Small intestine (tissue), 7 donors: ENCODE measurements at regions not wholly inside any gene's neighbourhood (a gene's known extent, or its start where the extent isn't known, plus 50 kb on each side); places are given as distances from the start of the nearest gene placed in this dataset.

Experiments used
- DNase-seq, 2 donors: peaks; one replicate each; pipeline versions ENCODE4 v3.0.0 to v3.0.0-alpha.2; 2013
- FAIRE-seq: peaks from 2 replicates; lab custom pipeline; 2012; peaks lifted over from hg19 to GRCh38; lab: Jason Lieb, UNC
- H3K27ac ChIP-seq, 3 donors: one replicate each; pipeline ENCODE4 v1.5.1; 2013; ENCODE audit warnings: low read length in 2 of 3, mild to moderate bottlenecking in 2 of 3, control low read depth in 1 of 3, inconsistent platforms in 1 of 3, low read depth in 1 of 3, moderate library complexity in 1 of 3
- H3K27me3 ChIP-seq, 3 donors: one replicate each; pipeline ENCODE4 v1.6.1; 2013; ENCODE audit warnings: low read length in 3 of 3, inconsistent platforms in 1 of 3; ENCODE audit not compliant: control insufficient read depth in 3 of 3, insufficient read depth in 3 of 3
- H3K36me3 ChIP-seq, 3 donors: one replicate each; pipeline ENCODE4 v1.6.1; 2013; ENCODE audit warnings: low read length in 3 of 3, inconsistent platforms in 1 of 3, low read depth in 1 of 3, mild to moderate bottlenecking in 1 of 3, moderate library complexity in 1 of 3; ENCODE audit not compliant: control insufficient read depth in 3 of 3, insufficient read depth in 2 of 3
- H3K4me1 ChIP-seq, 3 donors: one replicate each; pipeline ENCODE4 v1.6.1; 2013; ENCODE audit warnings: low read length in 2 of 3, inconsistent platforms in 1 of 3, low read depth in 1 of 3, mild to moderate bottlenecking in 1 of 3, moderate library complexity in 1 of 3; ENCODE audit not compliant: control insufficient read depth in 3 of 3, insufficient read depth in 2 of 3
- H3K4me3 ChIP-seq, 3 donors: one replicate each; pipeline ENCODE4 v1.5.1; 2013; ENCODE audit warnings: low read length in 3 of 3, control low read depth in 1 of 3, inconsistent platforms in 1 of 3, low read depth in 1 of 3, mild to moderate bottlenecking in 1 of 3, moderate library complexity in 1 of 3
- H3K9me3 ChIP-seq, 2 donors: one replicate each; pipeline ENCODE4 v1.6.1; 2013; ENCODE audit warnings: low read depth in 1 of 2, low read length in 1 of 2; ENCODE audit not compliant: control insufficient read depth in 2 of 2, insufficient read depth in 1 of 2
- WGBS, 3 donors: extraction: QIAGEN DNeasy Blood & Tissue Kit; methylation state at CpG; one replicate each; pipeline ENCODE4 v1.1.7; 2013; 5-methylcytosine and 5-hydroxymethylcytosine counted together
- donor health status: healthy with polysubstance abuse.
- donor health status: control.
- donor health status: control.
- donor health status: Bipolar disorder and iron deficiency.
- donor health status: healthy.

DNA sequence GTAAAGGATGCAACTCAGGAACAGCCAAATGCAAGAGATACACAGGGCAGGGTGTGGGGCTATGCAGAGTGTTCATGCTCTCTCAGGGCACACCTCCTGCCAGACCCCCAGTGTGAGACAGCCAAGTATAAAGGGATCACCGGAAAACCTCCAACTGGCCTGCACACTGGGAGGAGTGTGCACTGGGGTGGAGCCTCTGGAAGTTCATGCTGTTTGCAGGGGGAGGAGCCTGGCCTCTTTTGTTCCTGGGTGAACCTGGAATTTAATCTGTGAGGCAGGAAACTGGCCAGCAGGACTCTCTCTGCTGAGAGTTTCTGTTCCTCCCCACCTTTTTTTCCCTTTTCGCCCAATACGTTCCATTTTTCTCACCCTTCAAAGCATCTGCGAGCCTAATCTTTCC lies 204.1 kb downstream of the WNT5A start:
- Histone ChIP-seq H3K27me3 (no peaks in the 10 kb centered on the region), H3K9me3 (no peaks in the 10 kb centered on the region), H3K27ac (no peak overlapping the region), H3K4me1 (no peaks in the 10 kb centered on the region), H3K4me3 (no peak overlapping the region), H3K36me3 (no peaks in the 10 kb centered on the region)
- no peak for FAIRE-seq
- 80 to 92% (median 82%) methylated on average over 4 of the region's 4 CpGs for WGBS, 3 donors
- no peak for DNase-seq

DNA sequence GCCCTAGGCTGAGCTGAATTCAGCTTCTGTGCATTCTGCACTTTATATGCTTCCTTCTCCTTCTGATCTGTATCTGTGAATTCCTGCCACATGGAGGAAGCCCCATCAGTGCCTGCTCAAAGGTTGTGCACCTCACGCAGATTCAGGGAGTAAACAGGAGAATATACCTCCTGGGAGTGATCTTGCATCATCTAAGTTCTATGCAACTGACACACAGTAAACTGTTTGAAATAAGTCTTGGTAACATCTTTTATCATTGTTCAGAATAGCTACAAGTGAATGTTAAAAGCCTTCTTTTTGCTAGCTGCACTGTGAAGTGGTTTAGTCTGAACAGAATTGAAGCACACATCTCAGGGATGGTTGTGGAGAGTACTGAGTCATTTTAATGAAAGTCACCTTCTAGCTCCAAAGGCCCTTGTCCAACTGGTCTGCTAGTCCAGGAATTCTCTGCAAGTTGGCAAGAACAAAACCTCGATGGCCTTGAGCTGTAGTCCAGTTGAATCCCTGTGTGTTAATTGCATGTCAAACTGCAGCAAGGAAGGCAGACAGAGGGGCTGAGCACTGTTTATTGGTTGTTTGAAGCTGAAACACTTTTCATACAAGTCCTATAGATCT lies 215.0 kb downstream of the WNT5A start:
- Histone ChIP-seq H3K27ac (no peak overlapping the region), H3K9me3 (no peaks in the 10 kb centered on the region), H3K4me1 (no peaks in the 10 kb centered on the region), H3K4me3 (no peak overlapping the region), H3K36me3 (no peaks in the 10 kb centered on the region), H3K27me3 (peaks cover 0 to 2% (median 0%) of the 10 kb centered on the region in 3 donors)
- DNase-seq (no peak), FAIRE-seq (no peak)
- 60 to 75% (median 61%) methylated on average over 2 of the region's 2 CpGs for WGBS, 3 donors

DNA sequence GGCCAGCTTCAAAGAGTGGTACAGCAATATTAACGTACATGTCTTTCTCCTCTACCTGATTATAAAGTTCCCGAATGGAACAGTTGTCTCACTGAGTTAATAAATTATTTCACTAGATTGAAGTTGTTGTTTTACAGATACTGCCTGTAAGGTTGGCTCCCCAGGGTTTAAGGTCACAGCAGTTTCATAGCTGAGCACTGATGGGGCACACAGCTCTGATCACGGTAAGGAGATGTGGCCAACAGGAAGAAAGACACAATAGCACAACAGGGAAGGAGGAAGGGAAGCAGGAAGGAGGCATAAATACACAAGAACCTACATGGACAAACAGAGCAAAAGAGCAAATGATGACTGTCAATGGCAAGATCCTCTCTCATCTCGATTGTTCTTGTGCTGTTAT lies 215.6 kb downstream of the WNT5A start:
- WGBS, 3 donors, result 35 to 51% (median 39%) methylated on average over 4 of the region's 4 CpGs
- H3K4me1 ChIP-seq, result no peaks in the 10 kb centered on the region
- peaks cover 0 to 2% (median 0%) of the 10 kb centered on the region in 3 donors for H3K27me3 ChIP-seq
- H3K9me3 ChIP-seq, result no peaks in the 10 kb centered on the region
- H3K36me3 ChIP-seq, result no peaks in the 10 kb centered on the region
- H3K4me3 ChIP-seq, result no peak overlapping the region
- FAIRE-seq, result no peak
- DNase-seq, result no peak
- no peak overlapping the region for H3K27ac ChIP-seq

DNA sequence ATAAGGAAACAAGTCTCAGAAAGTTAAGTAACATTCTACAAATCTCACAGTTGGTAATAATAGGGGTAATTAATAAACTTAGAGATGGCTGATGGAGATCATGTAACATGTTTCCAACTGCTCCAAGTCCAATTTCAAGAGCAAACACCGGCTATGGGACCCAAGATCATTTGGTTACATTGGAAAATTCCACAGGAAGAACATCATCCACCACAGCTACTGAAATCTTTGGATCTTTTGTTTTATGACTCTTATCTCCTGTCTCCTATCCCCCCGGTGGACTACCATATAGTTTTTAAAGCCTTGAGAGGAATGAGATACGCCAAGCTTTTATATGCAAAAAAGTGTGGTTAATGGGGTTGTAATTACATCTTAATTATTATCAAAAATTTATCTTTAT lies 216.1 kb downstream of the WNT5A start:
- H3K4me1 ChIP-seq, result no peaks in the 10 kb centered on the region
- 26 to 42% (median 33%) methylated on average over 3 of the region's 3 CpGs for WGBS, 3 donors
- no peaks in the 10 kb centered on the region for H3K36me3 ChIP-seq
- no peak overlapping the region for H3K4me3 ChIP-seq
- no peak for FAIRE-seq
- DNase-seq, result no peak
- H3K9me3 ChIP-seq, result no peaks in the 10 kb centered on the region
- no peak overlapping the region for H3K27ac ChIP-seq
- peaks cover 0 to 2% (median 0%) of the 10 kb centered on the region in 3 donors for H3K27me3 ChIP-seq

DNA sequence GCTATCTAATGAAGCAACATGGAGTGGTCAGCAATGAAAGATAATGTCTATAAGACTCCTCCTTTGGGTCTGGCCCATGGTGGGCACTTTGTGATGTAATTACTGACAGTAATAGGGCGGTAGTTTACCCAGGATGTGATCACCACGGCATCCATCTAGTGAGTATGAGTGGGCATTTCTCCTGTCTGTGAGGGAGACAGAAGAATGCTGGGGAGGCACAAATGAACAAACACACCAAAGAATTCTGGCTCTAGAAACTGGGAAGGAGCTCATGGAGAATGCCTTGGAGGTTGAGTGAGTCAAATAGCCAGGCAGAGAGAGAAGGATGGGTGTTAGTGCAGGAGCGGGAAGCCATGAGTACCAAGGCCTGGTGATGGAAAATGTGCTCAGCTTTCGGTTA lies 217.5 kb downstream of the WNT5A start:
- WGBS, 3 donors, result 82 to 88% (median 85%) methylated on average over 4 of the region's 4 CpGs
- Histone ChIP-seq H3K27ac (no peak overlapping the region), H3K4me1 (no peaks in the 10 kb centered on the region), H3K9me3 (no peaks in the 10 kb centered on the region), H3K27me3 (peaks cover 0 to 2% (median 0%) of the 10 kb centered on the region in 3 donors), H3K4me3 (no peak overlapping the region), H3K36me3 (no peaks in the 10 kb centered on the region)
- DNase-seq (no peak), FAIRE-seq (no peak)

DNA sequence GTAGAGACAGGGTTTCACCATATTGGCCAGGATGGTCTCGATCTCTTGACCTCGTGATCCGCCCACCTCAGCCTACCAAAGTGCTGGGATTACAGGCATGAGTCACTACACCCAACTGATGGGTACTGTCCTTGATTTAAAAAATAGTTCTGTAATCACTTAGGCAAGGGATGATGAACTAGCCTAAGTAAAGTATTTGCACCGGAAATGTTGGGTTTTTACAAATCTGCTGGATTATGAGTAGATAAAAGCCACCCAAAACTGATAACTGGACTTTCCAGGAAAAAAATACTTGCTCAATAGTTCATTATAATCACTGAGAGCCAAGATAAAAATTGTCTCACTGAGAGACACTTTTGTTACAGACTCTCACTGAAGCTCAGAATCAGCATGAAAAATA lies 218.0 kb downstream of the WNT5A start:
- Histone ChIP-seq H3K27ac (no peak overlapping the region), H3K36me3 (no peaks in the 10 kb centered on the region), H3K9me3 (no peaks in the 10 kb centered on the region), H3K27me3 (peaks cover 0 to 2% (median 0%) of the 10 kb centered on the region in 3 donors), H3K4me3 (no peak overlapping the region), H3K4me1 (no peaks in the 10 kb centered on the region)
- FAIRE-seq, result no peak
- no peak for DNase-seq
- 72 to 83% (median 73%) methylated on average over 4 of the region's 4 CpGs for WGBS, 3 donors

DNA sequence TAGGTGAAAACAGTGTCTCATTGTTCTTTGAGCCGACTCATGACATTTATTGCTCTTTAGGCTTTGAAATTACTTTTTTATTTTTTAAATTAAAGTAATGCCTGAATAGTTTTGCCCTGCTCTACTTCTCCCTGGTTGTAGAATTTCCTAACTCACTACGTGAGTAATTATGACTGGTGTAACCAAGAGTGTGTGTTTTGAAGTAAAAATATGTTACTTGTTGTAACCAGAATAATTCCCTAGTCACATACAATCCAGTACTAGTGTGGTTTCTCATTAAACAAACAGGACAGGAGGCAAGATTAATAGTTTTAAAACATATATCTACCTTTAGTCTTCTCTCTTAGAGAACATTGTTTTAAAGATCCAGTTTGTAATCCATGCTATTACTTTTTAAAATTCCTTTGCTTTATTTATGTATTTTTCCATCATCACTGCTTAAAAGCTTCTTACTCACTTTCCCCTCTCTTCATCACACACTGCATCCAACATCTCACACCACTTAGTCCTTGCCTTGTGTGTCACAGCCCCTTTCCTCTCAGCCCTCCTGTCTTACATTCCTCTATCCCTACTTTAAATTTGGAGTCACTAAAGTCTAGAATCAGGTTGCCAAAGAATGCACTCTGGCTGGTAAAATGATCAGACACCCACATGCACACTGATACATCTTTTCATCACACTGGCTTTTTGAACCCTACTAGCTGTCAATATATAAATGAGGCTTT lies 219.7 kb downstream of the WNT5A start:
- Histone ChIP-seq H3K9me3 (no peaks in the 10 kb centered on the region), H3K4me1 (no peaks in the 10 kb centered on the region), H3K27me3 (peaks cover 0 to 2% (median 0%) of the 10 kb centered on the region in 3 donors), H3K4me3 (no peak overlapping the region), H3K36me3 (no peaks in the 10 kb centered on the region), H3K27ac (no peak overlapping the region)
- DNase-seq, result no peak
- no peak for FAIRE-seq
- 51 to 77% (median 52%) methylated on average over 2 of the region's 2 CpGs for WGBS, 3 donors

DNA sequence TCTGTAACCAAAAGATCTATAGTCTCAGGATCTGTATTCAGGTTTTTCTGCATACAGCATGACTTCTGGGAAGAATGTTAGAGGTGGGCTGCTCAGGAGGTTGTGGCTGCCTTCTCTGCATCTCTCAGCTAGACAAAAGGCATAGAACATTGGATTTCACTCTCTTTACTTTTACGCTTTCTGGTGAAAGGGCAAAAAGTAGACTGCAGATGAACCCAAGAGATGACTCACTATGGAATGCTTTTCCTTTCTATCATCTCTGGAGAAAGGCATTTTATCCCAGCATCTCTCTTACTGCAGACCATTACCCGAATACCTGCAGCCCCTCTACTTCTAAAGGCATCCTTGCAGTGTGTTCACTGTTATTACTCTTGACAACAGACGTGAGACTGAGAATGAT lies 222.2 kb downstream of the WNT5A start:
- H3K4me1 ChIP-seq, result no peaks in the 10 kb centered on the region
- WGBS, 3 donors, result 79 to 87% (median 87%) methylated on average over 3 of the region's 3 CpGs
- DNase-seq (no peak), FAIRE-seq (no peak)
- H3K4me3 ChIP-seq, result no peak overlapping the region
- H3K27me3 ChIP-seq, result no peaks in the 10 kb centered on the region
- H3K27ac ChIP-seq, result no peak overlapping the region
- no peaks in the 10 kb centered on the region for H3K9me3 ChIP-seq
- no peaks in the 10 kb centered on the region for H3K36me3 ChIP-seq
